ENCODE measurements at regions not wholly inside any gene's neighbourhood (a gene's known extent, or its start where the extent isn't known, plus 50 kb on each side); places are given as distances from the start of the nearest gene placed in this dataset.

GRCh38 chr4:126028876-126029275 lies 714.1 kb downstream of the FAT4 start:
- DNase-seq (ENCODE audit: low read depth), result no peak

DNA sequence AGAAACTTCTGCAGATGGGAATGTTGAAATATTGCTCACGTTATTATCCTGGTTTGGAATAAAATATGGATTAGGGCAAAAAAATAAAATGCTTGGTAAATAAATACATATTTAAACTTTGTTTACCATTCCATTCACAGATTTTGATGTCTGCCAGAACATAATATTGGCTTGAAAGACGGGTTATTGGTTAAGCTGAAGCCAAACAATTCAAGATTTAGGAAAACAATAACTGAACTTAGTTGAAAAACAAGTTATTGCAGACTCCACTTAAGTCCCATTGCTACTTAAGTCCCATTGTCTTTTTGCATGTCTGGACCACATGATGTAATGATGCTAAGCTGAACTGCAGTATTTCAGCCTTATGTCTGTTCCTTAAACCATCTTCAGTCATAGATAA lies 722.5 kb downstream of the FAT4 start:
- no peak for DNase-seq (ENCODE audit: low read depth)

DNA sequence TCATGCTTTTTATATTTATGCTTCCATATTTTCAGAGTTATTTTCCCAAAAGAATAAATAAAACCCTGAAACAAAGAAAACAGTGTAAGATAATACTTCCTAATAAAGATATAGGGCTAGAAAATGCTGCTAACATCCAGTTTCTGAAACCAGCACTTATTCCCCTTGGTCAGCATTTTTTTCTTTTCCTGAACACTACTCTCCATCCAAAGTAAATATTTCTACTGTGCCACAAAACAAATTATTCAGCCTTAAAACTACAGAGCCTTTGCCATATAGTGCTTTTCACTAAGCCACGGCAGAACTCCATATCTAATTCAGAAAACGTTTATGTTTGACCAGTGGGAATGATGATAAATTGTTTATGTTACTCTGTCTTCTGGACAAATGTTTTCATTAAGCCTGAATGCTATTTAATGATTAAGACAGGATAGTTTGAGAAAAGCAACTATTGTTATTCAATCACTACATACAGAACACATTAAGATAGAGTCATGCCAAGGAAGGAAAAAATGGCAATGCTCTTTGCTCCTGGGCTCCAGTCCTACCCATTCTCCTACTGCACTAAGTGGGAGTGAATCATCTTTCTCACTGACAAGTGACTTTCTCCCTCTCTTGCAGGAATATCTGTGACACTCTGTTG lies 723.9 kb downstream of the FAT4 start:
- no peak for DNase-seq (ENCODE audit: low read depth)

DNA sequence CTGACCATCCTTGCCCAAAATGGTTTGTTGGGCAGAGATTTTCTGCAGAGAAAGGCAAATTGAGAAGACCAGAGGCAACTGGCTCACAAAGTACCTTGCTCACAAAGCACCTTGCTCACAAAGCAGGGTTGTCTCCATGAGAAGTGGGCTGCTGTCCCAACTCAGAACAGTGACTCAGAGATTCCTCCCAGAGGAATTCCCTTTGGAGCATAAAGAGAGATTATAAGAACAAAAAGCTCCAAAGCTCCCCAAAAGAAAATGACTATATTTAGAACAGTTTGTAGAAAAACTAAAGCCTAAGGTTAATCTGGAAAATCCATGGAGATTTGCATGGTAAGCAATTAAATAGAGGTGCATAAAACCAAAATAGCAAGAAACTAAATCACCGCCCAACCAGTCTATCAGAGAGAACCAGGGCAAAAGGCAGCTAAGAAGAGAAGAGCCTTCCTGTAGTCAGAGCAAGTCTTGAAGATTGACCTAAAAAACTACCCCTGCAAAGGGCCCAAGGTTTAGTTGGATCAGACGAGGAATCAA lies 731.4 kb downstream of the FAT4 start:
- DNase-seq (ENCODE audit: low read depth), result no peak

DNA sequence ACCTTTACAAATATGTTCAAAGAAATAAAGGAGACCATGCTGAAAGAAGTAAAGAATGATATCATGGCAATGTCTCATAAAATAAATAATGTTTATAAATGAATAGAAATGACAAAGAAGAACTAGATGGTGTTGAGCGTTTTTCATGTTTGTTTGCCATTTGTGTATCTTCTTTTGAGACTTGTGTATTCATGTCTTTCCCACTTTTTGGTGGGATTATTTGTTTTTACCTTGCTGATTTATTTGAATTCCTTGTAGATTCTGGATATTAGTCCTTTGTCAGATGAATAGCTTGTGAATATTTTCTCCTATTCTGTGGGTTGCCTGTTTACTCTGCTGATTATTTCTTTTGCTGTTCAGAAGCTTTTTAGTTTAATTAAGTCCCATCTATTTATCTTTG lies 732.4 kb downstream of the FAT4 start:
- DNase-seq (ENCODE audit: low read depth), result no peak

DNA sequence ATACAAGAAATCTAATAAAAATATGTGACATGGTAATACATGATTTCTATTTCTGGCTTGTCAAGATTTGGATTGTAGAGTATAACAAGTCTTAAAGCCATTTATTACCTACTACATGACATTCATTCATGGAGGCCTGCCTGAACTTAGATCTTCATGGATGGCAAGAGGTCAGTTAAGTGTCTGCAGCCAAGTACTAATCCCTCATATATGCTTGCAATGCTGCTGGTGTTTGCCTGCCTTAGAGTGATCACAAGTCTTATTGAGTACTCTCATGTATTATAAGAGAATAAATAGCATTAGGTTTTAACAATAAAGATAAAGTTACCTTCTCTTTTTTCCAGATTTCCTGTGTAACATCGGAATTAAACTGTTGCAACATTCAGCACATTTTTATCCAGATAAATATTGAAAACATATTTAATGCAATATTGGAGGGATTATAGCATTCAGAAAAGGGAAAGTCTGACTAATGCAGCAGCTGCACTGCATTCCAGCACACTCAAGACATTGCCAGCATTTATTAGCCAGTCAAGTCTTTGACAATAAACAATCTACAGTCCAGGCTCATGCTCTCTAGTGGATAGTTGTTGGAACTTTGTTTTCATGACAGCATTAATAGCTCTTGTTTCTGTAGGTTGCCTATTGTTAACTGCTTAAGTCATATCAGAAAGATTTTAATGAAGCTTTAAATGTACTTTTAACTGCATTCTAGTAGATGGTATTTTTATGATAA lies 737.1 kb downstream of the FAT4 start:
- peak; percentile 3 for DNase-seq (ENCODE audit: low read depth)

- DNase-seq (ENCODE audit: low read depth), result no peak
These were observed 741.4 kb downstream of the FAT4 start for GRCh38 chr4:126056116-126056650.

DNA sequence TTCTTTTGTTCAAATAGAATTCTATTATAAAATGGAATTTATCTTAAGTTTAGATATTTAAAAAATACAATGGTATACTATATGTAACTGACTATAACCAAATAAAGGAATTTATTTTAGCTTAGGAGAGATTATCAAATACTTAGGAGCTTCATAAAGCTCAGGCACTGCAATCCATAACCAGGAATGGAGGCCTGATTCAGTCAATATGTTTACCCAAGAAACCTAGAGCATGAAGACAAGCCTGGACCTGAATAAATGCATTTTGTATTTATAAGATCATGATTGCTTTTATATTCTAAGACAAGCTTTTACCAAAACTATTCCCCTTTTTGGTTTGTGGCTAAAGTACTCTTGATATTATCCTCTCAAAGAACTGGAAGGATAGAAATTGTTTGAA lies 742.6 kb downstream of the FAT4 start:
- DNase-seq (ENCODE audit: low read depth), result no peak

- DNase-seq (ENCODE audit: low read depth), result no peak
These were observed 743.8 kb downstream of the FAT4 start for GRCh38 chr4:126058596-126058995.

DNA sequence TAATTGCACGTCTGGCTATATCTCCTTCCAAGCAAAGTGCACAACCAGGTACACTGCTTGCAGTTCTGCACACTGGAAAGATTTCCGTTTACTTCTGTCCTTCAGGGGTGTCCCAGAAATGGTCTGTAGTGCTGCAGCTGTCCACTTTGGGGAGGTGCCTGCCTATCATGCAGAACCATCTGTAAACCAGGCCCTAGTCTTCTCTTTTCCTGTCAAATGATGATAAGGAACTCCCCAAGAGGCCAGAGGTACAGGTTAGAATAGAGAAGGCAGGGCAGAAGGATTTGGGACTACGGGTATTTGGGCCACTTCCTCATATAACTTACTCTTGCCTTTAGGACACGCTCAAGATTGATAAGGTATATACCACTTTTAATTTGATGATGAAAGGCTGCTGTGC lies 746.9 kb downstream of the FAT4 start:
- no peak for DNase-seq (ENCODE audit: low read depth)

DNA sequence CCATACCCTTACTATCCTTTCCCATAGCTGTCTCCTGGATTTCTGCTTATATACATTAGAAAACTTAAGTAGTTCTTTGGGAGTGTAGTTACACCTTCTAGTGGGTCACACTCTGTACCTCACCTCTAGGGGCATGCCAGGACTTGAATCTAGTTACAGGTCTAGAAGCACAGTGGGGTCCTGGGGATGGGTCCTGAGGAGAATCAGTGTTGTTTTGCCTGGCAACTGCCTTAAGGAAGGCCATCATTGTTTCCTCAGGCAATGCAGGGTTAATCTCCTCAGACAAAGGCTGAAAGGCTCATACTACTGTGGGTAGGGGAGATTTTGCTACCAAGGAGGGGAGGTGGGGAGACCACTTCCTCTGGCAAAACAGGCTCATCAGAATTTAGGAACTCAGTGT lies 750.3 kb downstream of the FAT4 start:
- no peak for DNase-seq (ENCODE audit: low read depth)

DNA sequence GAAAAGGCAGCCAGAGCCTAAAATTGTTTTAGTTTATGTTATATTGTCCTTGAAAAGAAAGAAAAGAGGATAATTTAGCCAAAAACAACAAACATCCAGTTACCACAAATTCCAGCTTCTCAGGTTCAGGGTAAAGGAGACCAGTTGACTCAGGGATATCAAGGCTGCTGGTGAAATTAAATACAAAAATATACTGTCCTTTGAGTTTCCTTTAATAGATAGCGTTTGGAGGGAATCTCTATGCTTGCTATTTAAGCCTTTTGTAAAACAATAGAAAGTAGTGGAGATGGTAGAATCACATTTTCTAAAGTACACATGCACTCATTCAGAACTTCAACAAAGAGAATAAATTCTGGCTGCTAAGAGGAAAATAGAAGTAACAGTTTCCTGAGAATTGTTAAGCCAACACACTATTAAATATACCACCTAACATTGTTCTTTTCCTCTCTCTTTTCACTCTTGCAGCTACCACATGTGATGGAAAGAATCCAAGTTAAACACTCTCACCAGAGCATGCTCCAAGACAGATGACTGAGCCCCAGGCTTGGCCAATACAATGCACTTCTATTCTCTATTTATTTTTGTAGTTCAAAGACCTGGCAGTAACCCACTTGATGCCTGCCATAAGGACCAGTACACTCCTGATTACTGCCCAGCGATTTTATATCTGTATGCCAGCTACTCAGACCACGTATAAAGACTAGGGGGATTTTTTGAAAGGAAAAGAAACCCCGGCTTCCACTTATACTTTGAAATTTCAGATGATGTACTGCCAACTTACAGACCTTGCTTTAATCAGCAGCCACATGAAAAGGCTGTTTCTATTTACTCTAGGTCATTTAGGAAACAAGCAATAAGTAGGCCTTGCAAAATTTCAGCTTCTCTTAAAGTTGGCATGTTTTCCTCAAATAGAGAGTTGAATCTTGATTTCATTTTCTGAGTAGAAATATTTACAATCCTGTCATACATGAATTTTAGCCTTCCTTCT lies 756.9 kb downstream of the FAT4 start:
- DNase-seq (ENCODE audit: low read depth), result peak; percentile 44

DNA sequence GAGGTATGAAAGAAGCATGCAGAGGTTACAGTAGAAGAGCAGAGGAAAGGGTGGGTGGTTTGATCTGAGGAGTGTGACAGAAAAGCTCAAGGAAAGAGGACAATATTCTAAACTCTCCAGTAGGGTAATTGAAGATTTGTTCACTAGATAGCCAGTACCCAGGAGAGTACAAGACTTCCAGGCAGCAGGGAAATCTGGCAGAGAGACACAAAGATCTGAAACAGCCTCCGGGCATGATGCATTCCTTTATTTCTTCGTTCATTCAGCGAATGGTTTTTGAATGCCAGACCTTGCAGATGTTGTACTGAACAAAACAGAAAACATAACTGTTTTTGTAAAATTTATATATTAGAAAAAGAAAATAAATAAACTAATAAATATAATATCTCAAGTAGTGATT lies 766.6 kb downstream of the FAT4 start:
- peak; percentile 18 for DNase-seq (ENCODE audit: low read depth)

DNA sequence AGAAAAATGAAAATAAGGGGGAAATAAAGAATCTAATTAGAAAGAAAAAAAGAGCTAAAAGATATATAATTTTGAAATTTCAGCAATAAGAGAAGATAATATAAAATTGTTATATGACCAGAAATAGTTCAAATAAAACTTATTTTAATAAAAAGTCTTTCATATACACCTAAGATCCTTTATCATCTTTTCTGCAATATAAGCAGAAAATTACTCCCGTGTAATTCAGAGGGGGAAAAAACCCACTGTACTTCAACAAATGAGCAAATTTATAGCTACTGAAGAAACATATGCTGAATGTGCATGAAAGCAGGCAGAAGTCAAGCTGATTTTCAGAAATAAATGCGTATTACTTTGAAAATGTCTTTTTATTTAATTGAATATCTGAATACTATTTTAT lies 771.3 kb downstream of the FAT4 start:
- DNase-seq (ENCODE audit: low read depth), result no peak

- DNase-seq (ENCODE audit: low read depth), result no peak
These were observed 772.3 kb downstream of the FAT4 start for GRCh38 chr4:126087101-126087500.

- DNase-seq (ENCODE audit: low read depth), result no peak
These were observed 782.5 kb downstream of the FAT4 start for GRCh38 chr4:126097155-126097799.

GRCh38 chr4:126106658-126107057 lies 791.9 kb downstream of the FAT4 start:
- DNase-seq (ENCODE audit: low read depth), result peak; percentile 0

DNA sequence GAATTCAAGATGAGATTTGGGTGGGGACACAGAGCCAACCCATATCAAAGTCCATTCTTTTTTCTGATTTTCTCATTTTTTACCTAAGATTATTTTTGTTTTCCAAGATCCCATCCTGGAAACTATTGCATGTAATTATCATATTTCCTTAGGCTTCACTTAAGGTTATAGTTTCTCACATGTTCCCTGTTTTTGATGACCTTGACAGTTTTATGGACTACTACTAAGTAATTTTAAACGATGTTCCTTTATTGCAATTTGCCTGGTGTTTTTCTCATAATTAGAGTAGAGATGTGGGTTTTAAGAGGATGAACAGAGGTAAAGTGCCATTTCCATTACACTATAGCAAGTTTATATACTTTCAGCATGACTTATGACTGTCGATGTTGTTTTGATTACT lies 795.1 kb downstream of the FAT4 start:
- no peak for DNase-seq (ENCODE audit: low read depth)

DNA sequence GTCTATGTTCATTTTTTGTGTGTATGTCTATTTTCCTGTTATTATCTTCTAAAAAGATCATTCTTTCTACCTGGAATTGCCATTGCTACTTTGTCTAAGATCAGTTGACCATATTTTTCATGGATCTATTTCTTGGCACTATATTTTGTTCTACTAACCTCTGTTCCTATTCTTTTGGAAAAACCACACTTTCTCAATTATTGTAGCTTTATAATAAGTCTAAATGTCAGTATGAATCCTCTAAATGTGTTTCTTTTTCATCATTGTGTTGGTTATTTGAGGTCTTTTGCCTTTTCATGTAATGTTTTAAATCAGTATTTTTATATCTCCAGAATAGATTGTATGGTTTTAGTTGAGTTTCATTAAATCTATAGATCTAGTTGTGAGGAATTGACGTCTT lies 798.3 kb downstream of the FAT4 start:
- DNase-seq (ENCODE audit: low read depth), result no peak

- no peak for DNase-seq (ENCODE audit: low read depth)
These were observed 809.0 kb downstream of the FAT4 start for GRCh38 chr4:126123611-126124325.

GRCh38 chr4:126124818-126125217 lies 810.1 kb downstream of the FAT4 start:
- DNase-seq (ENCODE audit: low read depth), result no peak
